ENCODE measurements at regions not wholly inside any gene's neighbourhood (a gene's known extent, or its start where the extent isn't known, plus 50 kb on each side); places are given as distances from the start of the nearest gene placed in this dataset.

GRCh38 chr5:104736073-104736472 is 1173.5 kb upstream of the NUDT12 start:
- TF ChIP-seq CTCF (IDR thresholded peaks at IDR 0.05; ENCODE audit: insufficient read depth, low read depth, low read length): no peak
- TF ChIP-seq EZH2 (IDR thresholded peaks at IDR 0.05; ENCODE audit: insufficient read depth, low read length): no peak

All from astrocyte (in vitro differentiated cells and primary cell).